ENCODE measurements at regions not wholly inside any gene's neighbourhood (a gene's known extent, or its start where the extent isn't known, plus 50 kb on each side); places are given as distances from the start of the nearest gene placed in this dataset.

GRCh38 chr3:16052964-16053363, 121.5 kb upstream of the GALNT15 start:
- no peak overlapping the region for H3K4me3 ChIP-seq (ENCODE audit: low read length)
- TF ChIP-seq ZNF274 (IDR thresholded peaks at IDR 0.05; ENCODE audit: low read depth, low read length), result no peak

DNA sequence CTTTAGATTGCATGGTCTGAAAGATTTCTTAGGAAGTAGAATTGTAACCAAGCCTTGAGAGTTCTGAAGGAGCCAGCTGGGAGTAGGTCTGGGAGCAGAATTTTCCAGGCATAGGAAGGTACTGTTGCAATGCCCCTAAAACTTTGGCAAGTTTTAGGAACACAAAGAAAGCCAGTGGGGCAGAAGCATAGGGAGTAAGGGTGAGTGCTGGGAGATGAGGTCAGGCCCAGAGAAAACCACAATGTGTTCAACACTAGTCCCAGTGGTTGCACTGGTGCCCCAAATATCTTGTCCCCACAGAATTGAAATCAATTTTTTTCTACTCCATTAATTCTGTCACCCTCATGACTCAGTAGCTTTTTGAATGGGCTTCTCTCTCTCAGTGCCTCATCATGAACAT, 120.7 kb upstream of the GALNT15 start:
- H3K4me3 ChIP-seq (ENCODE audit: low read length), result no peak overlapping the region
- TF ChIP-seq ZNF274 (IDR thresholded peaks at IDR 0.05; ENCODE audit: low read depth, low read length), result no peak

- no peak for TF ChIP-seq ZNF274 (IDR thresholded peaks at IDR 0.05; ENCODE audit: low read depth, low read length)
- no peak overlapping the region for H3K4me3 ChIP-seq (ENCODE audit: low read length)
Observed at GRCh38 chr3:16055606-16056211, 118.8 kb upstream of the GALNT15 start.

- TF ChIP-seq ZNF274 (IDR thresholded peaks at IDR 0.05; ENCODE audit: low read depth, low read length), result no peak
- no peak overlapping the region for H3K4me3 ChIP-seq (ENCODE audit: low read length)
Observed at GRCh38 chr3:16056217-16056616, 118.3 kb upstream of the GALNT15 start.

GRCh38 chr3:16058521-16058920, 116.0 kb upstream of the GALNT15 start:
- no peak for TF ChIP-seq ZNF274 (IDR thresholded peaks at IDR 0.05; ENCODE audit: low read depth, low read length)
- no peak overlapping the region for H3K4me3 ChIP-seq (ENCODE audit: low read length)

- H3K4me3 ChIP-seq (ENCODE audit: low read length), result no peak overlapping the region
- no peak for TF ChIP-seq ZNF274 (IDR thresholded peaks at IDR 0.05; ENCODE audit: low read depth, low read length)
Observed at GRCh38 chr3:16059081-16059537, 115.4 kb upstream of the GALNT15 start.

DNA sequence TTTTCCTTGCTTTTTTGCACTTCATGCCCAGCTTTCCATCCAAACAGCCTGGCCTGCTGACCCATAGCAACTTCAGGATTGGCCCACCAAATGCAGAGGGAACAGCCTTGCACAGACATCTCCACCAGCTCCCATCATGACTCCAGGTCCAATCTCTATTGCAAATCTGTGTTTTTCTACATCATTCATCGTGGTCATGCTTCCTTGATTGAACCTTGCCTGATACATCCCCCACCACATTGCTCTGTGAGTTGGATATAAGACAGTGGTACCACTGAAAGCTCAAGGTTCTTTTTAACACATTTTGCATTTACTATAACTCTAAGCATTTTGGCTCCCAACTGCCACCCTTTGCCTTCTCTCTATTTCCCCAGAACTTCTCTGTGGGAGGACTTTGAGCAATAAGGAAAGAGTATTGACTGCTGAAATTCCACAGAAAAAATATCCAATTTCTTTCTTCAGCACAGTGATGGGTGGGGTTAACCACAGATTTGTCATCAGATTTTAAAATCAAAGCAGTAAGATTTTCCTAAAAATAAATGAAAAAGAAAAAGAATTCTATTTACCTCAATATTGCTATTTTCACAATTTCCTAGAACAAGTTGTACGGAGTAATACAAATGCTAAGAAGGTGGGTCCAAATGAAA, 114.6 kb upstream of the GALNT15 start:
- H3K4me3 ChIP-seq (ENCODE audit: low read length), result no peak overlapping the region
- TF ChIP-seq ZNF274 (IDR thresholded peaks at IDR 0.05; ENCODE audit: low read depth, low read length), result no peak

- no peak for TF ChIP-seq ZNF274 (IDR thresholded peaks at IDR 0.05; ENCODE audit: low read depth, low read length)
- H3K4me3 ChIP-seq (ENCODE audit: low read length), result no peak overlapping the region
Observed at GRCh38 chr3:16060358-16060852, 114.1 kb upstream of the GALNT15 start.

- H3K4me3 ChIP-seq (ENCODE audit: low read length), result no peak overlapping the region
Observed at GRCh38 chr3:16060945-16061344, 113.5 kb upstream of the GALNT15 start.

DNA sequence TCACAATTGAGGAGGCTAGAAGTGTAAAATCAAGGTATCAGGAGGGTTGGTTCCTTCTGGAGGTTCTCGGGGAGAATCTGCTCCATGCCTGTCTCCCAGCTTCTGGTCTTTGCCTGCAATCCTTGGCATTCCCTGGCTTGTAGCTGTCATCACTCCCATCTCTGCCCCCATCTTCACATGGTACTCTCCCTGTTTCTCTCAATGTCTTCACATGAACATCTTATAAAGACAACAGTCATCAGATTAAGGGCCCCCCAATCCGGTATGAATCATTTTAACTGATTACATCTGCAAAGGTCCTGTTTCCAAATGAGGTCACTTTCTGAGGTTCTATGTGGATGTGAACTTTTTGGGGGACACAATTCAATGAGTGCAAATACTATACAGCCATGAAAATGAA, 113.0 kb upstream of the GALNT15 start:
- TF ChIP-seq ZNF274 (IDR thresholded peaks at IDR 0.05; ENCODE audit: low read depth, low read length), result no peak
- H3K4me3 ChIP-seq (ENCODE audit: low read length), result no peak overlapping the region

More at GRCh38 chr3:16060945-16061344, 113.5 kb upstream of the GALNT15 start:
- no peak for TF ChIP-seq ZNF274 (IDR thresholded peaks at IDR 0.05; ENCODE audit: low read depth, low read length)

DNA sequence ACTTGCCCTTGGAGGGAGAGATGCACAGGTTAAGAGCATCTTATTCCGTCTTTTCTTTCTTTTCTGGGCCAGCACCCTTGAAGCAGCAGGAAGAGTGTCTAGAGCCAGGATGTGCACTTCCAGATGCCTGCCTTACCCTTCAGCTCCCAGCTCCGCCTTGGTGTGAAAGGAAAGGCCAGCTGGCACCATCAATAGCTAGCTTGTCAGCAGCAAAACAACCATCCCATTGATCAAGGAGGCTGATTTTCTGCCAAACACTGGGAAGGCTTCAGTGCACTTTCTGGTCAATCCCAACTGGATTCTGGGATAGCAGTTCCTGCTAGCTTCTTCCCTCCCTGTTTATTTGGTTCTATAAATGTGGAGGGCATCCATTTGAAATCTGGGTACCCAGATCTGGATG, 110.9 kb upstream of the GALNT15 start:
- no peak overlapping the region for H3K4me3 ChIP-seq (ENCODE audit: low read length)
- TF ChIP-seq ZNF274 (IDR thresholded peaks at IDR 0.05; ENCODE audit: low read depth, low read length), result no peak

DNA sequence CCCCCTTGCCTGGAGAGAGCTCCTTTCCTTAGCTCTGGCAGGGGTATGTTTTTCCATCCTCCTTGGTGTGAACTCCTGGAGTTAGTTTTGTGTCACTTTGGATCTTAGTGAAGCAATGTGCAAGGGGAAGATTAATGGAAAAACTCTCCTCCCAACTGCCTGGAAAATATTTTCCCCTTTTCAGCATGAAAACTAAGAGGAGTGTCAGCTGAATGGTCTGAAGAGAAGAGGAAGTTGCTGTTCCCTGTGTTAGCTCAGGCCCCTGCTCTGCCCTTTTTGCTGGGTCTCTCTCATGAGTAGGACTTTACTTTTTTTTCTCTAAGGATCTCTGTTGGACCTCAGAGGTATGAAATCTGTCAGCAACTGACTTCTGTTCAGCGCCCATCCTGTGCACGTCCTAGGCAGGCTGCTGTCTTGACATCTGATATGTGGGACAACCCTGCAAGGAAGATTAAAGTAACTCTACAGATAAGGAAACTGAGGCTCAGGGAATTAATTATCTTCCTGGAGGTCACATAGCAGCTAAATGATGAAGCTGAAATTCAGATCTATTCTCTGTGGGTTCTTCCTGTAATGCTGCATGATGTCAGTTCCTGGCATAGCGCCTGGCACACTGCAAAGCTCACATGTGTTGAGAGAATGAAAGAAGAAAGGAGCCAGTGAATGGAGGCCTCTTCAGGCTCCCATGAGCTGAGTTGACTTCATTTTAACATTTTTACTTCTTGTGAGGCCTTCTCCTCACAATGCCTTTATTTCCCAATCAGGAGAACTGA, 109.7 kb upstream of the GALNT15 start:
- TF ChIP-seq ZNF274 (IDR thresholded peaks at IDR 0.05; ENCODE audit: low read depth, low read length), result no peak
- H3K4me3 ChIP-seq (ENCODE audit: low read length), result no peak overlapping the region

- no peak overlapping the region for H3K4me3 ChIP-seq (ENCODE audit: low read length)
- TF ChIP-seq ZNF274 (IDR thresholded peaks at IDR 0.05; ENCODE audit: low read depth, low read length), result no peak
Observed at GRCh38 chr3:16066545-16066944, 107.9 kb upstream of the GALNT15 start.

DNA sequence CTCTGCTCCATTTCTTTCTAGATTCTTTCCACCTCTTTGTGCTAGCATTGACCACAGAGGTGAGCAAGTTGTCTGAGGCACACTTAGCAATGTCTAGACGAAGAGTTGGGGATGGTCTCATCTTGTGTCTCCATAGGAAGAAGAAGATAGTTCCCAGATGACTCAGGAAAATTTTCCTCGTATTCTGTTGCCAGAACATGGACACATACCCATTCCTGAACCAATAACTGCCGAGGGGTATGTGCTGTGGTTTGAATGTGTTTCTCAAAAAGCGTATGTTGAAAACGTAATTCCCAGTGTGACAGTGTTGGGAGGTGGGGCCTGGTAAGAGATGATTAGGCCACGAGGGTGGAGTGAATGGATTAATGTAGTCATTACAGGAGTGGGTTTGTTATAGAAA, 107.5 kb upstream of the GALNT15 start:
- no peak for TF ChIP-seq ZNF274 (IDR thresholded peaks at IDR 0.05; ENCODE audit: low read depth, low read length)

More for the DNA sequence above, 107.5 kb upstream of the GALNT15 start:
- H3K4me3 ChIP-seq (ENCODE audit: low read length), result no peak overlapping the region

Measured in GM08714 (cell line).